ENCODE measurements at regions not wholly inside any gene's neighbourhood (a gene's known extent, or its start where the extent isn't known, plus 50 kb on each side); places are given as distances from the start of the nearest gene placed in this dataset.

DNA sequence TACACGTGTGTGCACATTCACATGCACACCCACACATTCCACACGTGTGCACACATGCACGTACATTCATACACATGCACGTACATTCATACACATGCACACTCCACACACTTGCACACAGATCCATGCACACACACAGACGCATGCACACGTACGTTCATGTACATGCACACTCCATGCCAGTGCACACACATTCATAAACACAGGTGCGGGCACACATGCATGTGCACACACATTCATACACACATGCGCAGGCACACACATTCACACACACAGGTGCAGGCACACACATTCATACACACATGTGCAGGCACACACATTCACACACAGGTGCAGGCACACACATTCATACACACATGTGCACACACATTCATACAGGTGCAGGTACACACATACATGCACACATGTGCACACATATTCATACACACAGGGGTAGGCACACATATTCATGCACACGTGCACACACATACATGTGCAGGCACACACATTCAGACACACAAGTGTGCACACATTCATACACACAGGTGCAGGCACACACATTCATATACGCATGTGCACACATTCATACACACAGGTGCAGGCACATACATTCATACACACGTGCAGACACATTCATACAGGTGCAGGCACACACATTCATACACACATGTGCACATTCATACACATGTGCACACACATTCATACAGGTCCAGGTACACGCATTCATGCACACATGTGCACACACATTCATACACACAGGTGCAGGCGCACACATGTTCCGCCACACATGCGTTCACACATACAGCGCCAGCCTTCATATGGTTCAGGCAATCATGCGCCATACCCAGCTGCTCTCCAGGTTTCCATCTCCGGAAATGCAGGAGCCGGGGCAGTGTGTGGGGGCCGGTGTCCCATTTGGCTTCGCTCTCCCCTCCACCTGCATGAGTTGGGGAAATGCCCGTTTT, 124.8 kb downstream of the HMX1 start:
- no peak overlapping the region for H3K4me3 ChIP-seq (ENCODE audit: low read depth, low read length)
- no peak for DNase-seq (ENCODE audit: low read depth)
- TF ChIP-seq, protein P1, sequence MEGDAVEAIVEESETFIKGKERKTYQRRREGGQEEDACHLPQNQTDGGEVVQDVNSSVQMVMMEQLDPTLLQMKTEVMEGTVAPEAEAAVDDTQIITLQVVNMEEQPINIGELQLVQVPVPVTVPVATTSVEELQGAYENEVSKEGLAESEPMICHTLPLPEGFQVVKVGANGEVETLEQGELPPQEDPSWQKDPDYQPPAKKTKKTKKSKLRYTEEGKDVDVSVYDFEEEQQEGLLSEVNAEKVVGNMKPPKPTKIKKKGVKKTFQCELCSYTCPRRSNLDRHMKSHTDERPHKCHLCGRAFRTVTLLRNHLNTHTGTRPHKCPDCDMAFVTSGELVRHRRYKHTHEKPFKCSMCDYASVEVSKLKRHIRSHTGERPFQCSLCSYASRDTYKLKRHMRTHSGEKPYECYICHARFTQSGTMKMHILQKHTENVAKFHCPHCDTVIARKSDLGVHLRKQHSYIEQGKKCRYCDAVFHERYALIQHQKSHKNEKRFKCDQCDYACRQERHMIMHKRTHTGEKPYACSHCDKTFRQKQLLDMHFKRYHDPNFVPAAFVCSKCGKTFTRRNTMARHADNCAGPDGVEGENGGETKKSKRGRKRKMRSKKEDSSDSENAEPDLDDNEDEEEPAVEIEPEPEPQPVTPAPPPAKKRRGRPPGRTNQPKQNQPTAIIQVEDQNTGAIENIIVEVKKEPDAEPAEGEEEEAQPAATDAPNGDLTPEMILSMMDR (conservative IDR thresholded peaks at IDR 0.05; ENCODE audit: low read depth, low read length) = no peak

DNA sequence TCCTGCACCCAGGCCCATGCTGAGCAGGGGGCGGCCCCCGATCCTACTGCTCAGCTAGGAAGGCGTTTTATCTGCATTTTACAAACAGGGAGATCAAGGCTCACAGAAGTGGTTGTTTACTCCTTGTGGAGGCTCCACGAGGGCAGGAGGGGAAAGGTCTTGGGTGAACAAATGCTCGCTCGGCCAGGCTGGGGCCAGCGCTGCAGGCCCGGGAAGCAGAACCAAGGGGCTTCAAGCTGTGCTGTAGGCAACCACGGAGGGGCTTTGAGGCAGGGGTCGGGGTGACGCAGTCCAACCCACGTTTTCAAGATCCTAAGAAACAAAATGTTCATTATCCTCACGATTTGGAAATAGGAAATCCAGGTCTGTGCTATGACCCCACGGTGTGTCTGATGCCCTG, 125.8 kb downstream of the HMX1 start:
- no peak for DNase-seq (ENCODE audit: low read depth)
- TF ChIP-seq, protein P1 (conservative IDR thresholded peaks at IDR 0.05; ENCODE audit: low read depth, low read length) = no peak
- no peak overlapping the region for H3K4me3 ChIP-seq (ENCODE audit: low read depth, low read length)

DNA sequence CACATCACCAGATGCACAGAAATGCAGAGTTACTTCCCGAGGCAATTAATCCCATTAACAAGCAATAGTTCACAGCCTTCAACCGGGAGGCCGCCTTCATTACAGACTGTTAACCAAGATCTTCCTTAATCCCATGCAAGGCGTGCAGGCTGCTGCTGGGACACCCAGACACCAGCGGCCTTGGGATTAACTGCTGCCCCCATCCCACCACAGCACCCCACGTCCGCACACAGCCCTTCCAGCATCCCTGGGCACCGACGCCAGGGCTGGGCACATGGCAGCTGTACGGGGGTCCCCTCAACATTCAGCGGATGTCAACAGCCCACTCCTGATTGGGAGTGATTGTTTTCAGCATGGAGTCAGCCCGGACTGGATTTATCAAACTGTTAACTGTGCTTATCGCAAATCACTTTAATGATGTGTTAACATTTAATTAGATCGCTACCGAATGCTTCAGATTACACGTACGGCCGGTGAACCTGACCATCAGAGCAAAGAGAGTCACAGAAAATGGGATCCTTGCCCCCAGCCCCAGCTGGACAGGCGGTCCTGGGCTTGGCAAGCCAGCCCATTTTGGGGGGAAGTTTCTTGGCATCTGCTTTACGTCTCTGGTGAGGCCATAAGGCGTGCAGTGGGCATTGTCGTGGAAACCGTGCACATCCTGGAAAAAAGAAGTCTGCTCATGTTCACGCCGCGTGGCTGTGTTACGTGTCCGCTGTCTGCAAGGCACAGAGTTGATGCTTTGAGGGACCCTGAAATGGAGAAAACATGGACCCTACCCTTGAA, 126.4 kb downstream of the HMX1 start:
- DNase-seq (ENCODE audit: low read depth) = no peak
- TF ChIP-seq, protein P1 (conservative IDR thresholded peaks at IDR 0.05; ENCODE audit: low read depth, low read length) = no peak
- H3K4me3 ChIP-seq (ENCODE audit: low read depth, low read length) = no peak overlapping the region

DNA sequence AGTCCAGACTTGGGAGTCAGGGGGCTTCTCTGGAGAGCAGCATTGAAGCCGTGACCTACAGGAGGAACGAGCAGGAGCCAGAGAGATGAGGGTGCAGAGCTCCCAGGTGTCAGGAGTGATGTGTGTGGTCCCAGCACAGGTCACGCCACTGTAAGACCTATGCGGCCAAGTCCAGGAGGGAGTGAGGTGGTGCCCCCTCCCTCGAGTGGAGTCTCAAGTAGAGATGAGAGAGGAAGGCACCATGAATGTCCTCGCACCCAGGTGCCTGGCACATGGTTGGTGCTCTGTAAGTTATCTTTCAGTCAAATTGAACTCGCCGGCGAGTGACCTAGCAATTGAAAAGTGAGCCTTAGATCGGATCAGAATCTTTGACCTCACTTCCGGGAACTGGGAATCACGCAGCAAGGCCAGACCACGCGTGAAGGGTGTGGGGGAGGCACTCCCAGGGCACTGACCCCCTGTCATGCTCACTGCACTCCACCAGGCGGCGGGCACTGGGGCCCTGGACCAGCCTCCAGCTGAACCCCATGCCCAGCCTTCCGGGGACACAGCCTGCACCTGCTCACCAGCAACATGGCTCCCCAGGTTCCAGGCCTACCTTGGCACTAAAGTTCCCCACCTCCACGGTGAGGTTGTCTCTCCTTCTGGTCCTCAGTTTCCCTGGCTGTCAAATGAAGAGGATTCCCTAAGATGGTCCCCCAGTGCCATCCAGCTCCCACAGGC, 127.4 kb downstream of the HMX1 start:
- DNase-seq (ENCODE audit: low read depth) = no peak
- TF ChIP-seq, protein P1 (conservative IDR thresholded peaks at IDR 0.05; ENCODE audit: low read depth, low read length) = no peak
- H3K4me3 ChIP-seq (ENCODE audit: low read depth, low read length) = no peak overlapping the region

DNA sequence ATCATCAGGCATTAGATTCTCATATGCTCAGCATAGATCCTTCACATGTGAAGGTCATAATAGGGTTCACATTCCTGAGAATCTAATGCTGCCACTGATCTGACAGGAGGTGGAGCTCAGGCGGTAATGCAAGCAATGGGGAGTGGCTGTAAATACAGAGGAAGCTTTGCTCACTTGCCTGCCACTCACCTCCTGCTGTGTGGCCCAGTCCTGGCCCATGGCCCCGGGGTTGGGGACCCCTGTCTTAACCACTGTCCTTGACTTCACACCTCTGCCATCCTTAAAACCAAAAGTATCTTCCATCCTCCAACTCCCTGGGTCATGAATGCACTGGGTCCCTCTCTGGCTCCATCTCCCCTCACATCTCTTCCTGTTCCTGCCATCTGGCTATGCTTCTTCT, 129.1 kb downstream of the HMX1 start:
- H3K4me3 ChIP-seq (ENCODE audit: low read depth, low read length) = no peak overlapping the region
- DNase-seq (ENCODE audit: low read depth) = no peak
- TF ChIP-seq, protein P1 (conservative IDR thresholded peaks at IDR 0.05; ENCODE audit: low read depth, low read length) = no peak

DNA sequence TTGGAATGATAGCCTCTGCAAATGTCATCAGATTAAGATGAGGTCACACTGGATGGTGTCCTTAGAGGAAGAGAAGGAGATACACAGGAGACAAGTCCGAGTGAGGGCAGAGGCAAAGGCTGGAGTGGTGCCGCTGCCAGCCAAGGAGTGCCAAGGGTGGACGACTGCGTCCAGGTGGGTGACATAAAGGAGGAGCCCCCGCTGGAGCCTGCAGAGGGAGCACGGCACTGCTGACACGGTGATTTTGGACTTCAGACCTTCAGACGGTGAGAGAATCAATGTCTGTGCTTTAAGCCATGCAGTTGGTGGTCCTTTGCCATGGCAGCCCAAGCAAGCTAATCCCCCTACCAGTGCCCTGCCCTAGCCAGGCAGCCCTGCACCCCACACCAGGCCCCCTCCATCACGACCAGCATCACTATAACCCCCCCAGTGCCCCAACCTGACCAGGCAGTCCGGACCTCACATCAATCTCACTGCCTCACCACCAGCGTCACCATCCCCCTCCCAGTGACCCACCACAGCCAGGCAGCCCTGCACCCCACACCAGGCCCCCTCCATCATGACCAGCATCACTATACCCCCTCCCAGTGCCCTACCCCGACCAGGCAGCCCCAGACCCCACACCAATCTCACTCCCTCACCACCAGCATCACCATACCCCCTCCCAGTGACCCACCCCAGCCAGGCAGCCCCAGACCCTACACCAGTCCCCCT, 130.0 kb downstream of the HMX1 start:
- no peak for DNase-seq (ENCODE audit: low read depth)

More for the DNA sequence above, 130.0 kb downstream of the HMX1 start:
- TF ChIP-seq, protein P1 (conservative IDR thresholded peaks at IDR 0.05; ENCODE audit: low read depth, low read length) = no peak
- no peak overlapping the region for H3K4me3 ChIP-seq (ENCODE audit: low read depth, low read length)
